Type B pancreatic cell (in vitro differentiated cells): ENCODE measurements at regions not wholly inside any gene's neighbourhood (a gene's known extent, or its start where the extent isn't known, plus 50 kb on each side); places are given as distances from the start of the nearest gene placed in this dataset.

Experiments used
- DNase-seq: peaks from one replicate; pipeline ENCODE4 v3.0.0; 2021; ENCODE audit warnings: mixed read lengths; ENCODE audit not compliant: unreplicated experiment; ENCODE audit errors: extremely low spot score
- H3K27ac Mint-ChIP-seq: 2 replicates; pipeline ENCODE4 v1.8.0; 2021; ENCODE audit warnings: mild to moderate bottlenecking, mixed read lengths
- H3K27me3 Mint-ChIP-seq: 2 replicates; pipeline ENCODE4 v1.8.0; 2021; ENCODE audit warnings: mixed read lengths
- H3K36me3 Mint-ChIP-seq: 2 replicates; pipeline ENCODE4 v1.8.0; 2021; ENCODE audit warnings: mixed read lengths
- H3K4me1 Mint-ChIP-seq: one replicate; pipeline ENCODE4 v1.8.0; 2021; ENCODE audit warnings: mixed read lengths; ENCODE audit not compliant: unreplicated experiment
- H3K4me3 Mint-ChIP-seq: 2 replicates; pipeline ENCODE4 v1.8.0; 2021; ENCODE audit warnings: mild to moderate bottlenecking, mixed read lengths
- H3K9me3 Mint-ChIP-seq: 2 replicates; pipeline ENCODE4 v1.8.0; 2021; ENCODE audit warnings: mixed read lengths
- CTCF ChIP-seq: fragments of 200-600 bp; sonication (generic); conservative IDR thresholded peaks from 2 replicates; pipeline ENCODE4 v1.5.0; 2021; ENCODE audit warnings: antibody characterized with exemption, mild to moderate bottlenecking

GRCh38 chr9:6086006-6086655 is 70.7 kb upstream of the RANBP6 start:
- H3K9me3 Mint-ChIP-seq = peaks cover 4% of the 10 kb centered on the region
- H3K27ac Mint-ChIP-seq = no peak overlapping the region
- no peak for TF ChIP-seq CTCF
- no peak for DNase-seq
- H3K4me1 Mint-ChIP-seq = no peaks in the 10 kb centered on the region
- H3K36me3 Mint-ChIP-seq = no peaks in the 10 kb centered on the region
- H3K4me3 Mint-ChIP-seq = no peak overlapping the region
- peaks cover 3% of the 10 kb centered on the region for H3K27me3 Mint-ChIP-seq

- Mint-ChIP-seq H3K9me3 (no peaks in the 10 kb centered on the region), H3K36me3 (no peaks in the 10 kb centered on the region), H3K4me3 (peak overlapping the region; percentile 85), H3K27ac (peak overlapping the region; percentile 90), H3K27me3 (peaks cover 3% of the 10 kb centered on the region), H3K4me1 (peaks cover 5% of the 10 kb centered on the region)
- no peak for TF ChIP-seq CTCF
- peak; percentile 84 for DNase-seq
Measured at GRCh38 chr9:6080154-6080716, 64.8 kb upstream of the RANBP6 start.

- no peak for DNase-seq
- peaks cover 5% of the 10 kb centered on the region for H3K4me1 Mint-ChIP-seq
- TF ChIP-seq CTCF = no peak
- no peaks in the 10 kb centered on the region for H3K27me3 Mint-ChIP-seq
- peak overlapping the region; percentile 85 for H3K4me3 Mint-ChIP-seq
- no peaks in the 10 kb centered on the region for H3K36me3 Mint-ChIP-seq
- H3K27ac Mint-ChIP-seq = peak overlapping the region; percentile 90
- H3K9me3 Mint-ChIP-seq = no peaks in the 10 kb centered on the region
Measured at GRCh38 chr9:6079386-6079785, 64.0 kb upstream of the RANBP6 start.

GRCh38 chr9:6078382-6079105 is 63.1 kb upstream of the RANBP6 start:
- DNase-seq = no peak
- no peaks in the 10 kb centered on the region for H3K27me3 Mint-ChIP-seq
- no peaks in the 10 kb centered on the region for H3K9me3 Mint-ChIP-seq
- peak overlapping the region; percentile 21 for H3K4me3 Mint-ChIP-seq
- peak overlapping the region; percentile 48 for H3K27ac Mint-ChIP-seq
- H3K36me3 Mint-ChIP-seq = no peaks in the 10 kb centered on the region
- no peak for TF ChIP-seq CTCF
- H3K4me1 Mint-ChIP-seq = peaks cover 5% of the 10 kb centered on the region

GRCh38 chr9:6076851-6077250 is 61.4 kb upstream of the RANBP6 start:
- Mint-ChIP-seq H3K4me1 (peaks cover 5% of the 10 kb centered on the region), H3K4me3 (no peak overlapping the region), H3K27ac (no peak overlapping the region), H3K27me3 (no peaks in the 10 kb centered on the region), H3K9me3 (no peaks in the 10 kb centered on the region), H3K36me3 (no peaks in the 10 kb centered on the region)
- no peak for DNase-seq
- no peak for TF ChIP-seq CTCF
